ENCODE measurements at regions not wholly inside any gene's neighbourhood (a gene's known extent, or its start where the extent isn't known, plus 50 kb on each side); places are given as distances from the start of the nearest gene placed in this dataset.

- no peak overlapping the region; a peak in 1 of 7 replicates for H3K27ac Mint-ChIP-seq
- no CpG with 5 or more reads among the region's 5 CpGs for WGBS (ENCODE audit: extremely low coverage, insufficient read length, low lambda C conversion rate)
Measured at GRCh38 chrX:39674490-39675161, 423.1 kb downstream of the BCOR start.

More at GRCh38 chrX:39674490-39675161, 423.1 kb downstream of the BCOR start:
- Histone ChIP-seq H3T11ph (ENCODE audit: low read length) (no peak overlapping the region), H4K91ac (ENCODE audit: insufficient read length, low read depth, low read length) (no peak overlapping the region), H2BK12ac (ENCODE audit: insufficient read length, low read depth, low read length) (no peak overlapping the region), H4K20me1 (ENCODE audit: control insufficient read depth, insufficient read depth, insufficient read length) (no peaks in the 10 kb centered on the region), H3K9ac (ENCODE audit: extremely low read depth, insufficient read length, low read length) (no peak overlapping the region), H2AFZ (ENCODE audit: low read length) (no peak overlapping the region), H3K27me3 (ENCODE audit: insufficient read depth, low read length) (no peaks in the 10 kb centered on the region), H2BK5ac (ENCODE audit: insufficient read length, low read length) (no peak overlapping the region), H3K4me2 (ENCODE audit: insufficient read depth, insufficient read length, low read length) (no peak overlapping the region), H4K5ac (ENCODE audit: insufficient read length, low read depth, low read length) (no peak overlapping the region), H2AK5ac (ENCODE audit: insufficient read length, low read length) (no peak overlapping the region), H2BK20ac (ENCODE audit: low read depth, low read length, poor library complexity, severe bottlenecking) (no peak overlapping the region), H3K23ac (ENCODE audit: insufficient read length, low read depth, low read length) (no peak overlapping the region), H3K4me1 (ENCODE audit: insufficient read depth, low read length) (peaks cover 4% of the 10 kb centered on the region; the same call in 1 of the 2 replicates), H3K23me2 (ENCODE audit: insufficient read length, low read depth, low read length, poor library complexity, severe bottlenecking) (no peaks in the 10 kb centered on the region), H3K14ac (ENCODE audit: insufficient read depth, low read length) (no peak overlapping the region), H3K27ac (ENCODE audit: insufficient read length, low read depth, low read length) (no peak overlapping the region), H2BK120ac (ENCODE audit: low read depth, low read length, poor library complexity, severe bottlenecking) (no peak overlapping the region), H3K79me2 (ENCODE audit: insufficient read depth, low read length) (no peaks in the 10 kb centered on the region), H3K79me1 (ENCODE audit: insufficient read depth, low read depth, low read length, poor library complexity, severe bottlenecking) (no peaks in the 10 kb centered on the region), H3K9me3 (ENCODE audit: control insufficient read depth, low read depth, low read length) (no peaks in the 10 kb centered on the region), H2BK15ac (ENCODE audit: low read depth, low read length) (no peak overlapping the region), H3K4ac (ENCODE audit: low read depth, low read length) (no peak overlapping the region), H3K18ac (ENCODE audit: insufficient read length, low read depth, low read length) (no peak overlapping the region), H3K56ac (ENCODE audit: insufficient read length, low read depth, low read length) (no peak overlapping the region), H4K8ac (replicated peaks; ENCODE audit: insufficient read length, low read depth, low read length) (no peak overlapping the region)
- TF ChIP-seq, protein P1, sequence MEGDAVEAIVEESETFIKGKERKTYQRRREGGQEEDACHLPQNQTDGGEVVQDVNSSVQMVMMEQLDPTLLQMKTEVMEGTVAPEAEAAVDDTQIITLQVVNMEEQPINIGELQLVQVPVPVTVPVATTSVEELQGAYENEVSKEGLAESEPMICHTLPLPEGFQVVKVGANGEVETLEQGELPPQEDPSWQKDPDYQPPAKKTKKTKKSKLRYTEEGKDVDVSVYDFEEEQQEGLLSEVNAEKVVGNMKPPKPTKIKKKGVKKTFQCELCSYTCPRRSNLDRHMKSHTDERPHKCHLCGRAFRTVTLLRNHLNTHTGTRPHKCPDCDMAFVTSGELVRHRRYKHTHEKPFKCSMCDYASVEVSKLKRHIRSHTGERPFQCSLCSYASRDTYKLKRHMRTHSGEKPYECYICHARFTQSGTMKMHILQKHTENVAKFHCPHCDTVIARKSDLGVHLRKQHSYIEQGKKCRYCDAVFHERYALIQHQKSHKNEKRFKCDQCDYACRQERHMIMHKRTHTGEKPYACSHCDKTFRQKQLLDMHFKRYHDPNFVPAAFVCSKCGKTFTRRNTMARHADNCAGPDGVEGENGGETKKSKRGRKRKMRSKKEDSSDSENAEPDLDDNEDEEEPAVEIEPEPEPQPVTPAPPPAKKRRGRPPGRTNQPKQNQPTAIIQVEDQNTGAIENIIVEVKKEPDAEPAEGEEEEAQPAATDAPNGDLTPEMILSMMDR (conservative IDR thresholded peaks at IDR 0.05): no peak
- DNase-seq: no peak
- Mint-ChIP-seq H3K4me1 (peaks cover 5 to 8% of the 10 kb centered on the region in 2 experiments; a peak in 3 of 4 replicates), H3K27me3 (ENCODE audit: low read depth) (peaks cover 11% of the 10 kb centered on the region), H3K4me3 (no peak overlapping the region), H3K36me3 (ENCODE audit: insufficient read depth in 1 of 3, low read depth in 3 of 3) (peaks cover 3 to 13% (median 5%) of the 10 kb centered on the region in 3 experiments), H3K9me3 (peaks cover 72 to 76% of the 10 kb centered on the region in 2 experiments)

All from H9 (cell line).